GM23338 (cell line): ENCODE measurements at regions not wholly inside any gene's neighbourhood (a gene's known extent, or its start where the extent isn't known, plus 50 kb on each side); places are given as distances from the start of the nearest gene placed in this dataset.

Experiments
- ATAC-seq: fragments of 200-7000 bp; cut with Tn5 transposase; 3 replicates; pipeline ENCODE4 v1.9.1; 2020
- DNase-seq: peaks from one replicate; pipeline ENCODE4 v3.0.0-alpha.2; 2015; ENCODE audit warnings: low spot score
- H2AFZ ChIP-seq: fragments of 200-600 bp; sonication (generic); 2 replicates; pipeline ENCODE4 v1.8.0; 2016; ENCODE audit warnings: antibody characterized with exemption, mild to moderate bottlenecking, moderate library complexity
- H3F3A ChIP-seq: fragments of 200-600 bp; sonication (generic); replicated peaks from 2 replicates; pipeline ENCODE4 v1.8.0; 2017; ENCODE audit warnings: antibody characterized with exemption, mixed run types, low read depth
- H3K27ac ChIP-seq: fragments of 200-600 bp; sonication (generic); 2 replicates; pipeline ENCODE4 v1.6.1; 2016; ENCODE audit warnings: low read depth
- H3K27me3 ChIP-seq: fragments of 200-600 bp; sonication (generic); 2 replicates; pipeline ENCODE4 v1.8.0; 2016; ENCODE audit warnings: mild to moderate bottlenecking, mixed run types, moderate library complexity; ENCODE audit not compliant: insufficient read depth
- H3K36me3 ChIP-seq: fragments of 200-600 bp; sonication (generic); 2 replicates; pipeline ENCODE4 v1.8.0; 2016; ENCODE audit warnings: mild to moderate bottlenecking; ENCODE audit not compliant: insufficient read depth
- H3K4me1 ChIP-seq: fragments of 200-600 bp; sonication (generic); 2 replicates; pipeline ENCODE4 v1.8.0; 2016; ENCODE audit warnings: mild to moderate bottlenecking, moderate library complexity; ENCODE audit not compliant: insufficient read depth
- H3K4me2 ChIP-seq: fragments of 200-600 bp; sonication (generic); 2 replicates; pipeline ENCODE4 v1.7.1; 2017; ENCODE audit warnings: mixed run types
- H3K4me3 ChIP-seq: fragments of 200-600 bp; sonication (generic); 2 replicates; pipeline ENCODE4 v1.6.1; 2016; ENCODE audit warnings: mixed run types
- H3K79me2 ChIP-seq: fragments of 200-600 bp; sonication (generic); replicated peaks from 2 replicates; pipeline ENCODE4 v1.8.0; 2017; ENCODE audit warnings: mild to moderate bottlenecking; ENCODE audit not compliant: insufficient read depth
- H3K9me2 ChIP-seq: fragments of 200-600 bp; sonication (generic); 2 replicates; pipeline ENCODE4 v1.8.0; 2017; ENCODE audit not compliant: insufficient read depth
- H4K20me1 ChIP-seq: fragments of 200-600 bp; sonication (generic); replicated peaks from 2 replicates; pipeline ENCODE4 v1.8.0; 2017; ENCODE audit warnings: mild to moderate bottlenecking; ENCODE audit not compliant: insufficient read depth
- H3K27ac Mint-ChIP-seq: 2 replicates; pipeline ENCODE4 v1.8.0; 2020; ENCODE audit warnings: inconsistent platforms, mild to moderate bottlenecking, moderate library complexity, mixed read lengths
- H3K27me3 Mint-ChIP-seq: 3 replicates; pipeline ENCODE4 v1.8.0; 2022; ENCODE audit warnings: low read depth, mild to moderate bottlenecking, moderate library complexity, mixed read lengths, inconsistent platforms; ENCODE audit not compliant: insufficient read depth, poor library complexity
- H3K36me3 Mint-ChIP-seq: 3 replicates; pipeline ENCODE4 v1.8.0; 2021; ENCODE audit warnings: low read depth, mild to moderate bottlenecking, inconsistent platforms, moderate library complexity, mixed read lengths
- H3K4me1 Mint-ChIP-seq: 3 replicates; pipeline ENCODE4 v1.8.0; 2020; ENCODE audit warnings: mild to moderate bottlenecking, inconsistent platforms, mixed read lengths
- H3K4me3 Mint-ChIP-seq: 3 replicates; pipeline ENCODE4 v1.8.0; 2021; ENCODE audit warnings: moderate library complexity, mild to moderate bottlenecking, inconsistent platforms, mixed read lengths
- H3K9me3 Mint-ChIP-seq: 3 replicates; pipeline ENCODE4 v1.8.0; 2020; ENCODE audit warnings: moderate library complexity, mild to moderate bottlenecking, inconsistent platforms, mixed read lengths
- CREB1 ChIP-seq: fragments of 250-450 bp; sonication (Bioruptor Pico); IDR thresholded peaks from 2 replicates; pipeline ENCODE4 v1.5.0; 2020; ENCODE audit warnings: low read depth, mild to moderate bottlenecking, moderate library complexity
- EZH2 ChIP-seq: fragments of 200-600 bp; sonication (generic); IDR thresholded peaks from one replicate; pipeline ENCODE4 v1.8.0; 2017; ENCODE audit warnings: antibody characterized with exemption, mild to moderate bottlenecking, low read depth; ENCODE audit not compliant: unreplicated experiment
- JUNB ChIP-seq: IDR thresholded peaks from one replicate; pipeline ENCODE4 v1.6.1; 2016; ENCODE audit warnings: antibody characterized with exemption; ENCODE audit not compliant: unreplicated experiment
- NANOG ChIP-seq: IDR thresholded peaks from 2 replicates; pipeline ENCODE4 v1.6.1; 2016; ENCODE audit warnings: antibody characterized with exemption, borderline replicate concordance
- POLR2AphosphoS5 ChIP-seq: IDR thresholded peaks from 2 replicates; pipeline ENCODE4 v1.6.1; 2016; ENCODE audit warnings: antibody characterized with exemption, low read depth
- STAT1 ChIP-seq: IDR thresholded peaks from one replicate; pipeline ENCODE4 v1.6.1; 2016; ENCODE audit warnings: antibody characterized with exemption; ENCODE audit not compliant: unreplicated experiment
- ZNF114 ChIP-seq: fragments of 250-450 bp; sonication (Bioruptor Pico); IDR thresholded peaks from 2 replicates; pipeline ENCODE4 v1.5.0; 2020; ENCODE audit warnings: mild to moderate bottlenecking, moderate library complexity
- TF ChIP-seq, protein P1 (sequence below): IDR thresholded peaks from 2 replicates; pipeline ENCODE4 v1.6.1; 2016; ENCODE audit warnings: antibody characterized with exemption
- TF ChIP-seq, protein P2 (sequence below), 2 experiments: fragments of 200-600 bp in 1 of 2; sonication (generic) in 1 of 2; conservative IDR thresholded peaks; 2 replicates each; pipeline versions ENCODE4 v1.5.1 to v1.6.1; 2016 to 2017; ENCODE audit warnings: antibody characterized with exemption in 2 of 2, low read depth in 2 of 2, mild to moderate bottlenecking in 2 of 2, moderate library complexity in 1 of 2
- TF ChIP-seq, protein P3 (sequence below): IDR thresholded peaks from one replicate; pipeline ENCODE4 v1.6.1; 2018; ENCODE audit warnings: antibody characterized with exemption; ENCODE audit not compliant: unreplicated experiment
- TF ChIP-seq, protein P4 (sequence below): fragments of 250-450 bp; sonication (Bioruptor Pico); IDR thresholded peaks from 2 replicates; pipeline ENCODE4 v1.5.0; 2020; ENCODE audit warnings: mild to moderate bottlenecking, moderate library complexity

DNA sequence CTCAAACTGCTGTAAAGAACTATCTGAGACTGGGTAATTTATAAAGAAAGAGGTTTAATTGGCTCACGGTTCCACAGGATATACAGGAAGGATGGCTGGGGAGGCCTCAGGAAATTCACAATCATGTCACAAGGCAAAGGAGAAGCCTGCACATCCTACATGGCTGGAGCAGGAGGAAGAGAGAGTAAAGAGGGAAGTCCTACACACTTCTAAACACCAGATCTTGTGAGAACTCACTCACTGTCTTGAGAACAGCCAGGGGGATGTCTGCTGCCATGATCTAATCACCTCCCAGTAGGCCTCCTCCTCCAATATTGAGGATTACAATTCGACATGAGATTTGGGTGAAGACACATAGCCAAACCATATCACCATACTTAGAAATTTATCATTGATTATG is 1307.0 kb upstream of the GJE1 start:
- H3K4me3 ChIP-seq, result no peak overlapping the region
- TF ChIP-seq, protein P1, sequence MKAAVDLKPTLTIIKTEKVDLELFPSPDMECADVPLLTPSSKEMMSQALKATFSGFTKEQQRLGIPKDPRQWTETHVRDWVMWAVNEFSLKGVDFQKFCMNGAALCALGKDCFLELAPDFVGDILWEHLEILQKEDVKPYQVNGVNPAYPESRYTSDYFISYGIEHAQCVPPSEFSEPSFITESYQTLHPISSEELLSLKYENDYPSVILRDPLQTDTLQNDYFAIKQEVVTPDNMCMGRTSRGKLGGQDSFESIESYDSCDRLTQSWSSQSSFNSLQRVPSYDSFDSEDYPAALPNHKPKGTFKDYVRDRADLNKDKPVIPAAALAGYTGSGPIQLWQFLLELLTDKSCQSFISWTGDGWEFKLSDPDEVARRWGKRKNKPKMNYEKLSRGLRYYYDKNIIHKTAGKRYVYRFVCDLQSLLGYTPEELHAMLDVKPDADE, result no peak
- TF ChIP-seq CREB1 (no peak), NANOG (no peak), POLR2AphosphoS5 (no peak), JUNB (no peak), ZNF114 (CRISPR knock-in tag) (no peak), STAT1 (no peak), EZH2 (no peak)
- TF ChIP-seq, protein P2, sequence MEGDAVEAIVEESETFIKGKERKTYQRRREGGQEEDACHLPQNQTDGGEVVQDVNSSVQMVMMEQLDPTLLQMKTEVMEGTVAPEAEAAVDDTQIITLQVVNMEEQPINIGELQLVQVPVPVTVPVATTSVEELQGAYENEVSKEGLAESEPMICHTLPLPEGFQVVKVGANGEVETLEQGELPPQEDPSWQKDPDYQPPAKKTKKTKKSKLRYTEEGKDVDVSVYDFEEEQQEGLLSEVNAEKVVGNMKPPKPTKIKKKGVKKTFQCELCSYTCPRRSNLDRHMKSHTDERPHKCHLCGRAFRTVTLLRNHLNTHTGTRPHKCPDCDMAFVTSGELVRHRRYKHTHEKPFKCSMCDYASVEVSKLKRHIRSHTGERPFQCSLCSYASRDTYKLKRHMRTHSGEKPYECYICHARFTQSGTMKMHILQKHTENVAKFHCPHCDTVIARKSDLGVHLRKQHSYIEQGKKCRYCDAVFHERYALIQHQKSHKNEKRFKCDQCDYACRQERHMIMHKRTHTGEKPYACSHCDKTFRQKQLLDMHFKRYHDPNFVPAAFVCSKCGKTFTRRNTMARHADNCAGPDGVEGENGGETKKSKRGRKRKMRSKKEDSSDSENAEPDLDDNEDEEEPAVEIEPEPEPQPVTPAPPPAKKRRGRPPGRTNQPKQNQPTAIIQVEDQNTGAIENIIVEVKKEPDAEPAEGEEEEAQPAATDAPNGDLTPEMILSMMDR (conservative IDR thresholded peaks at IDR 0.05; ENCODE audit: low read depth in 2 of 2), result no peak
- TF ChIP-seq, protein P3, sequence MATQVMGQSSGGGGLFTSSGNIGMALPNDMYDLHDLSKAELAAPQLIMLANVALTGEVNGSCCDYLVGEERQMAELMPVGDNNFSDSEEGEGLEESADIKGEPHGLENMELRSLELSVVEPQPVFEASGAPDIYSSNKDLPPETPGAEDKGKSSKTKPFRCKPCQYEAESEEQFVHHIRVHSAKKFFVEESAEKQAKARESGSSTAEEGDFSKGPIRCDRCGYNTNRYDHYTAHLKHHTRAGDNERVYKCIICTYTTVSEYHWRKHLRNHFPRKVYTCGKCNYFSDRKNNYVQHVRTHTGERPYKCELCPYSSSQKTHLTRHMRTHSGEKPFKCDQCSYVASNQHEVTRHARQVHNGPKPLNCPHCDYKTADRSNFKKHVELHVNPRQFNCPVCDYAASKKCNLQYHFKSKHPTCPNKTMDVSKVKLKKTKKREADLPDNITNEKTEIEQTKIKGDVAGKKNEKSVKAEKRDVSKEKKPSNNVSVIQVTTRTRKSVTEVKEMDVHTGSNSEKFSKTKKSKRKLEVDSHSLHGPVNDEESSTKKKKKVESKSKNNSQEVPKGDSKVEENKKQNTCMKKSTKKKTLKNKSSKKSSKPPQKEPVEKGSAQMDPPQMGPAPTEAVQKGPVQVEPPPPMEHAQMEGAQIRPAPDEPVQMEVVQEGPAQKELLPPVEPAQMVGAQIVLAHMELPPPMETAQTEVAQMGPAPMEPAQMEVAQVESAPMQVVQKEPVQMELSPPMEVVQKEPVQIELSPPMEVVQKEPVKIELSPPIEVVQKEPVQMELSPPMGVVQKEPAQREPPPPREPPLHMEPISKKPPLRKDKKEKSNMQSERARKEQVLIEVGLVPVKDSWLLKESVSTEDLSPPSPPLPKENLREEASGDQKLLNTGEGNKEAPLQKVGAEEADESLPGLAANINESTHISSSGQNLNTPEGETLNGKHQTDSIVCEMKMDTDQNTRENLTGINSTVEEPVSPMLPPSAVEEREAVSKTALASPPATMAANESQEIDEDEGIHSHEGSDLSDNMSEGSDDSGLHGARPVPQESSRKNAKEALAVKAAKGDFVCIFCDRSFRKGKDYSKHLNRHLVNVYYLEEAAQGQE, result no peak
- no peak for ATAC-seq
- H3K4me1 Mint-ChIP-seq, result no peaks in the 10 kb centered on the region
- no peaks in the 10 kb centered on the region for H3K36me3 Mint-ChIP-seq
- no peaks in the 10 kb centered on the region for H3F3A ChIP-seq
- H4K20me1 ChIP-seq, result no peaks in the 10 kb centered on the region
- no peak overlapping the region for H3K4me2 ChIP-seq
- no peaks in the 10 kb centered on the region for H3K79me2 ChIP-seq
- DNase-seq, result no peak
- no peak overlapping the region for H2AFZ ChIP-seq
- no peaks in the 10 kb centered on the region for H3K36me3 ChIP-seq
- H3K9me2 ChIP-seq, result no peaks in the 10 kb centered on the region
- no peaks in the 10 kb centered on the region for H3K4me1 ChIP-seq
- H3K27ac Mint-ChIP-seq, result no peak overlapping the region
- H3K27me3 ChIP-seq, result no peaks in the 10 kb centered on the region
- no peak overlapping the region for H3K4me3 Mint-ChIP-seq
- H3K27ac ChIP-seq, result no peak overlapping the region
- H3K27me3 Mint-ChIP-seq, result peaks cover 2% of the 10 kb centered on the region
- H3K9me3 Mint-ChIP-seq, result no peaks in the 10 kb centered on the region; the same call in 2 of the 3 replicates

DNA sequence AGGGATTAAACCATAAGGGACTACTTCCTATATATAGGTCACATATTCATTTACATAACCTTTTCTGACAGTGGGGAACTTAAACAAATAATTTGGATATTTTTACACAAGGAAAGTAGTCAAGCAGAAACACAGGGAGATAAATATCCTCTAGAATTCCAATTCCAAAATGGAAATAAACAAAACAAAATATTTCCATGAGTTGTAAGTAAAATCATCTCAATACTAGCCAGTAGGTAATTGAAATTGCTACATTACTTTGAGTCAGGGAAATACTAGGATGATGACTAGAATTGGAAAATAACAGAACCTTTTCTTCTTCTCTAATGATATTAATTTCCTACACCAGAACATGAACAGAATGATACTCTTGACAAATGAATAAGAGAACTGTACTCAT is 1308.1 kb upstream of the GJE1 start:
- Histone ChIP-seq H3K79me2 (no peaks in the 10 kb centered on the region), H3K4me2 (no peak overlapping the region), H3K27ac (no peak overlapping the region), H3K9me2 (no peaks in the 10 kb centered on the region), H2AFZ (no peak overlapping the region), H3F3A (no peaks in the 10 kb centered on the region), H3K36me3 (no peaks in the 10 kb centered on the region), H4K20me1 (no peaks in the 10 kb centered on the region), H3K4me3 (no peak overlapping the region), H3K27me3 (no peaks in the 10 kb centered on the region), H3K4me1 (no peaks in the 10 kb centered on the region)
- DNase-seq, result no peak
- Mint-ChIP-seq H3K27me3 (peaks cover 2% of the 10 kb centered on the region), H3K4me1 (no peaks in the 10 kb centered on the region), H3K27ac (no peak overlapping the region), H3K36me3 (no peaks in the 10 kb centered on the region), H3K9me3 (no peaks in the 10 kb centered on the region; the same call in 2 of the 3 replicates), H3K4me3 (no peak overlapping the region)
- no peak for ATAC-seq
- TF ChIP-seq STAT1 (no peak), EZH2 (no peak)
- TF ChIP-seq, protein P4, sequence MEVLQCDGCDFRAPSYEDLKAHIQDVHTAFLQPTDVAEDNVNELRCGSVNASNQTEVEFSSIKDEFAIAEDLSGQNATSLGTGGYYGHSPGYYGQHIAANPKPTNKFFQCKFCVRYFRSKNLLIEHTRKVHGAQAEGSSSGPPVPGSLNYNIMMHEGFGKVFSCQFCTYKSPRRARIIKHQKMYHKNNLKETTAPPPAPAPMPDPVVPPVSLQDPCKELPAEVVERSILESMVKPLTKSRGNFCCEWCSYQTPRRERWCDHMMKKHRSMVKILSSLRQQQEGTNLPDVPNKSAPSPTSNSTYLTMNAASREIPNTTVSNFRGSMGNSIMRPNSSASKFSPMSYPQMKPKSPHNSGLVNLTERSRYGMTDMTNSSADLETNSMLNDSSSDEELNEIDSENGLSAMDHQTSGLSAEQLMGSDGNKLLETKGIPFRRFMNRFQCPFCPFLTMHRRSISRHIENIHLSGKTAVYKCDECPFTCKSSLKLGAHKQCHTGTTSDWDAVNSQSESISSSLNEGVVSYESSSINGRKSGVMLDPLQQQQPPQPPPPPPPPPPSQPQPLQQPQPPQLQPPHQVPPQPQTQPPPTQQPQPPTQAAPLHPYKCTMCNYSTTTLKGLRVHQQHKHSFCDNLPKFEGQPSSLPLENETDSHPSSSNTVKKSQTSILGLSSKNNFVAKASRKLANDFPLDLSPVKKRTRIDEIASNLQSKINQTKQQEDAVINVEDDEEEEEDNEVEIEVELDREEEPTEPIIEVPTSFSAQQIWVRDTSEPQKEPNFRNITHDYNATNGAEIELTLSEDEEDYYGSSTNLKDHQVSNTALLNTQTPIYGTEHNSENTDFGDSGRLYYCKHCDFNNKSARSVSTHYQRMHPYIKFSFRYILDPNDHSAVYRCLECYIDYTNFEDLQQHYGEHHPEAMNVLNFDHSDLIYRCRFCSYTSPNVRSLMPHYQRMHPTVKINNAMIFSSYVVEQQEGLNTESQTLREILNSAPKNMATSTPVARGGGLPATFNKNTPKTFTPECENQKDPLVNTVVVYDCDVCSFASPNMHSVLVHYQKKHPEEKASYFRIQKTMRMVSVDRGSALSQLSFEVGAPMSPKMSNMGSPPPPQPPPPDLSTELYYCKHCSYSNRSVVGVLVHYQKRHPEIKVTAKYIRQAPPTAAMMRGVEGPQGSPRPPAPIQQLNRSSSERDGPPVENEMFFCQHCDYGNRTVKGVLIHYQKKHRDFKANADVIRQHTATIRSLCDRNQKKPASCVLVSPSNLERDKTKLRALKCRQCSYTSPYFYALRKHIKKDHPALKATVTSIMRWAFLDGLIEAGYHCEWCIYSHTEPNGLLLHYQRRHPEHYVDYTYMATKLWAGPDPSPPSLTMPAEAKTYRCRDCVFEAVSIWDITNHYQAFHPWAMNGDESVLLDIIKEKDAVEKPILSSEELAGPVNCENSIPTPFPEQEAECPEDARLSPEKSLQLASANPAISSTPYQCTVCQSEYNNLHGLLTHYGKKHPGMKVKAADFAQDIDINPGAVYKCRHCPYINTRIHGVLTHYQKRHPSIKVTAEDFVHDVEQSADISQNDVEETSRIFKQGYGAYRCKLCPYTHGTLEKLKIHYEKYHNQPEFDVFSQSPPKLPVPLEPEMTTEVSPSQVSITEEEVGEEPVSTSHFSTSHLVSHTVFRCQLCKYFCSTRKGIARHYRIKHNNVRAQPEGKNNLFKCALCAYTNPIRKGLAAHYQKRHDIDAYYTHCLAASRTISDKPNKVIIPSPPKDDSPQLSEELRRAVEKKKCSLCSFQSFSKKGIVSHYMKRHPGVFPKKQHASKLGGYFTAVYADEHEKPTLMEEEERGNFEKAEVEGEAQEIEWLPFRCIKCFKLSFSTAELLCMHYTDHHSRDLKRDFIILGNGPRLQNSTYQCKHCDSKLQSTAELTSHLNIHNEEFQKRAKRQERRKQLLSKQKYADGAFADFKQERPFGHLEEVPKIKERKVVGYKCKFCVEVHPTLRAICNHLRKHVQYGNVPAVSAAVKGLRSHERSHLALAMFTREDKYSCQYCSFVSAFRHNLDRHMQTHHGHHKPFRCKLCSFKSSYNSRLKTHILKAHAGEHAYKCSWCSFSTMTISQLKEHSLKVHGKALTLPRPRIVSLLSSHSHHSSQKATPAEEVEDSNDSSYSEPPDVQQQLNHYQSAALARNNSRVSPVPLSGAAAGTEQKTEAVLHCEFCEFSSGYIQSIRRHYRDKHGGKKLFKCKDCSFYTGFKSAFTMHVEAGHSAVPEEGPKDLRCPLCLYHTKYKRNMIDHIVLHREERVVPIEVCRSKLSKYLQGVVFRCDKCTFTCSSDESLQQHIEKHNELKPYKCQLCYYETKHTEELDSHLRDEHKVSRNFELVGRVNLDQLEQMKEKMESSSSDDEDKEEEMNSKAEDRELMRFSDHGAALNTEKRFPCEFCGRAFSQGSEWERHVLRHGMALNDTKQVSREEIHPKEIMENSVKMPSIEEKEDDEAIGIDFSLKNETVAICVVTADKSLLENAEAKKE (CRISPR knock-in tag), result no peak
